Gastroesophageal sphincter (tissue), 3 donors: ENCODE measurements at regions not wholly inside any gene's neighbourhood (a gene's known extent, or its start where the extent isn't known, plus 50 kb on each side); places are given as distances from the start of the nearest gene placed in this dataset.

Source experiments
- CTCF ChIP-seq, 4 experiments: fragments of 200-600 bp in 2 of 4; fragments of 450-650 bp in 2 of 4; sonication (generic) in 1 of 4; IDR thresholded peaks; one replicate each; pipeline ENCODE4 v1.5.1; 2017 to 2019; ENCODE audit warnings: antibody characterized with exemption in 4 of 4, mild to moderate bottlenecking in 2 of 4, moderate library complexity in 2 of 4
- POLR2A ChIP-seq, 2 donors: fragments of 450-650 bp; IDR thresholded peaks; one replicate each; pipeline ENCODE4 v1.6.1; 2017; ENCODE audit warnings: antibody characterized with exemption in 2 of 2, mild to moderate bottlenecking in 2 of 2, moderate library complexity in 1 of 2
- POLR2AphosphoS5 ChIP-seq: sonication (generic); formaldehyde crosslinking; IDR thresholded peaks from one replicate; pipeline ENCODE4 v1.6.1; 2017; ENCODE audit warnings: antibody characterized with exemption

GRCh38 chrX:23570674-23571343 is 96.5 kb upstream of the PRDX4 start:
- TF ChIP-seq CTCF (IDR thresholded peaks at IDR 0.05) (no peak), POLR2AphosphoS5 (no peak), POLR2A (IDR thresholded peaks at IDR 0.05) (no peak)
